Psoas muscle (tissue), 7 donors: ENCODE measurements at regions not wholly inside any gene's neighbourhood (a gene's known extent, or its start where the extent isn't known, plus 50 kb on each side); places are given as distances from the start of the nearest gene placed in this dataset.

Experiments used
- ATAC-seq, 4 donors: fragments of 200-7000 bp; cut with Tn5 transposase; one replicate each; pipeline ENCODE4 v1.9.1; 2020; ENCODE audit warnings: moderate library complexity in 3 of 4, mild to moderate bottlenecking in 2 of 4
- DNase-seq, 2 donors: peaks; one replicate each; pipeline ENCODE4 v3.0.0-alpha.2; 2020
- H3K27ac ChIP-seq: fragments of 200-600 bp; one replicate; pipeline ENCODE4 v1.8.0; 2022
- H3K27me3 ChIP-seq, 3 donors: fragments of 200-600 bp in 1 of 3; one replicate each; pipeline versions ENCODE4 v1.6.1 to v1.8.0; 2013 to 2022; ENCODE audit warnings: low read length in 2 of 3, mild to moderate bottlenecking in 2 of 3, moderate library complexity in 1 of 3; ENCODE audit not compliant: insufficient read depth in 3 of 3
- H3K36me3 ChIP-seq, 2 donors: fragments of 200-600 bp in 1 of 2; one replicate each; pipeline versions ENCODE4 v1.6.1 to v1.8.0; 2013 to 2022; ENCODE audit warnings: low read depth in 1 of 2, mild to moderate bottlenecking in 1 of 2, moderate library complexity in 1 of 2; ENCODE audit not compliant: insufficient read depth in 1 of 2
- H3K4me1 ChIP-seq: fragments of 200-600 bp; one replicate; pipeline ENCODE4 v1.8.0; 2022
- H3K4me3 ChIP-seq: fragments of 200-600 bp; one replicate; pipeline ENCODE4 v1.8.0; 2022; ENCODE audit warnings: mild to moderate bottlenecking
- H3K9me3 ChIP-seq: fragments of 200-600 bp; one replicate; pipeline ENCODE4 v1.8.0; 2022
- WGBS, 3 donors: extraction: QIAGEN DNeasy Blood & Tissue Kit; methylation state at CpG; one replicate each; pipeline versions ENCODE4 v1.1.6 to v1.1.7; 2013; 5-methylcytosine and 5-hydroxymethylcytosine counted together
- intact Hi-C, 2 donors: fragments of 100-400 bp; cut with DNase I; formaldehyde crosslinking; loops; one replicate each; pipeline versions ENCODE4 v1.11.0 to v1.14.2; 2022
- TF ChIP-seq, protein P1 (sequence below): fragments of 200-600 bp; IDR thresholded peaks from one replicate; pipeline ENCODE4 v1.8.0; 2022; ENCODE audit warnings: antibody characterized with exemption
- donor health status: healthy with polysubstance abuse.
- donor health status: DM: no; HTN: no; CAD: no; lungs with moderate emphysema.
- donor health status: Bipolar disorder and iron deficiency.
- donor health status: healthy.
- donor health status: DM: yes; HTN: yes; CAD: no.
- donor health status: DM: no; HTN: no; CAD: no.
- donor health status: DM: yes; HTN: yes; CAD: no.

DNA sequence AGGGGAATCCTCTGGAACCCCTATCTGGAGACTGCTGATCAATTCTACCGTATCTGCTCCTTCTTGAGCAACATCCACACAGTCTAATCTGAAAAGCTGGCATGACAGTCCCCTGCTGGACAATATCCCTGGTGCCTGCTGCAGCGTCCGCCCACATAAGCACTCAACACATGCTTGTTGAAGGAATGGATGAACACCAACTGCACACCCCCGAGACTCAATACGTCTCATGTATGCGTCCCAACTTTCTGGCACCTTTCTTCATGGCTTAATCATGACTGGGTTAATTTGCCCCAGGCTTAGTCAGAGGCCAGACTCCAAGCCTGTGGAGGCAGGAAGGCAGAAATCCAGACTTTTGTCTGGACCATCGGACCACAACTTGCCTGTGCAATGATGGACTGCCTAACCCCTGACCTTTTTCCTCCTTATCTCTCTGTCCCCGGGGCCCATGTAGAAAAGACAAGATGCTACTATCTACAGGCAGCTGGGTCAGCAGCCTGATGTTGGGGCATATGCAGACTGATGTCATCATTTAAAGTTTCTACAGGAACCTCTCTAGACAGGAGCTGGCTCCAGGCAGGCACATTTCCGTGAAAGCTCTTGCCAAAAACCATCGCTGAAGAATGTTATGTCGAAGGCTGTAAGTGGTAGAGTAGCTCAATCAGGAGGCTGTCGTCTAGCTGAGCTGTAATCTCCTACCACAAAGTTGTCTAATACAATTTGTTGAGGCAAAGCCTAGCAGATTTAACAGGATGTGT is 114.1 kb upstream of the TPM1 start:
- no peak overlapping the region for H3K4me3 ChIP-seq
- intact Hi-C loops, result no loop called here
- H3K27me3 ChIP-seq, result no peaks in the 10 kb centered on the region
- 38 to 54% (median 44%) methylated on average over 12 of the region's 12 CpGs for WGBS, 3 donors
- ATAC-seq (peak; percentile 32 to 78 (median 41)), DNase-seq (no peak)
- no peaks in the 10 kb centered on the region for H3K9me3 ChIP-seq
- TF ChIP-seq, protein P1, sequence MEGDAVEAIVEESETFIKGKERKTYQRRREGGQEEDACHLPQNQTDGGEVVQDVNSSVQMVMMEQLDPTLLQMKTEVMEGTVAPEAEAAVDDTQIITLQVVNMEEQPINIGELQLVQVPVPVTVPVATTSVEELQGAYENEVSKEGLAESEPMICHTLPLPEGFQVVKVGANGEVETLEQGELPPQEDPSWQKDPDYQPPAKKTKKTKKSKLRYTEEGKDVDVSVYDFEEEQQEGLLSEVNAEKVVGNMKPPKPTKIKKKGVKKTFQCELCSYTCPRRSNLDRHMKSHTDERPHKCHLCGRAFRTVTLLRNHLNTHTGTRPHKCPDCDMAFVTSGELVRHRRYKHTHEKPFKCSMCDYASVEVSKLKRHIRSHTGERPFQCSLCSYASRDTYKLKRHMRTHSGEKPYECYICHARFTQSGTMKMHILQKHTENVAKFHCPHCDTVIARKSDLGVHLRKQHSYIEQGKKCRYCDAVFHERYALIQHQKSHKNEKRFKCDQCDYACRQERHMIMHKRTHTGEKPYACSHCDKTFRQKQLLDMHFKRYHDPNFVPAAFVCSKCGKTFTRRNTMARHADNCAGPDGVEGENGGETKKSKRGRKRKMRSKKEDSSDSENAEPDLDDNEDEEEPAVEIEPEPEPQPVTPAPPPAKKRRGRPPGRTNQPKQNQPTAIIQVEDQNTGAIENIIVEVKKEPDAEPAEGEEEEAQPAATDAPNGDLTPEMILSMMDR, result no peak
- peak overlapping the region; percentile 42 for H3K27ac ChIP-seq
- H3K4me1 ChIP-seq, result peaks cover 13% of the 10 kb centered on the region
- H3K36me3 ChIP-seq, result no peaks in the 10 kb centered on the region

DNA sequence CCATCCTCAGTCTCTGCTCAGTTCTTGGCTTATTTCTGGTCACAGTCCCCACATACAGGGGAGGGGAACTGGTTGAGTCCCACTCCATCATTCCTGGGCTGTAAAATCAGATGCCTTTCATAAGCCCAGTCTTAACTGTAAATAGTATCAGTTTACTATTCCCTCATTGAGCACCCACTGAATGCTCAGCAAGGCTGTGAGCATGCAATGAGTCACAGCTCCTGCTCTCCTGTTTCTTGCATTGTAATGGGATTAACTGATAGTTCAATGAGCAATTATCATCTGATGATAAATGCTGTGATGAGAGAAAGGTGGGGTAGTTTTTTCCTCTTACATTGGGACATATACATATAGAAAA is 113.6 kb upstream of the TPM1 start:
- H3K36me3 ChIP-seq, result no peaks in the 10 kb centered on the region
- H3K27ac ChIP-seq, result peak overlapping the region; percentile 42
- TF ChIP-seq, protein P1, result no peak
- H3K4me1 ChIP-seq, result peaks cover 13% of the 10 kb centered on the region
- H3K9me3 ChIP-seq, result no peaks in the 10 kb centered on the region
- no peaks in the 10 kb centered on the region for H3K27me3 ChIP-seq
- DNase-seq (no peak), ATAC-seq (peak; percentile 53 to 84 (median 64))
- intact Hi-C loops, result no loop called here
- no peak overlapping the region for H3K4me3 ChIP-seq

DNA sequence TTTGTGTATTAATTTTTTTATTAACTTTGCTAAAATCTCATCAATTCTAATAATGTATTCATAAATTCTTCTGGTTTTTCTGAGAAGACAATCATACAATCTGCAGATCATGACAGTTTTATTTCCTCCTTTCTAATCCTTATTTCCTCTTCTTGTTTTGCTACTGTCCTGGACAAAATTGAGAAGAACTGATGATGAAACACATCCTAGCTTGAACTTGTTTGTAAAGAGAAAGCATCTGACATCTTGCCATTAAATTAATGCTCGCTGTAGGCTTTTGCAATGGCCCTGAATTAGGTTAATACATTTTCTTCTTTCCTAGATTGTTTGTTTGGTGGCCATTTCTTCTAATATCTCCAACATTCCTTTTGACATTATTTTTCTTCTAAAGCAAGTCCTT is 110.9 kb upstream of the TPM1 start:
- Histone ChIP-seq H3K27me3 (no peaks in the 10 kb centered on the region), H3K9me3 (no peaks in the 10 kb centered on the region), H3K27ac (no peak overlapping the region), H3K36me3 (no peaks in the 10 kb centered on the region), H3K4me3 (no peak overlapping the region), H3K4me1 (peaks cover 13% of the 10 kb centered on the region)
- WGBS, 3 donors, result 88 to 94% (median 91%) methylated on average over 1 of the region's 1 CpG
- ATAC-seq (no peak), DNase-seq (no peak)
- TF ChIP-seq, protein P1, result no peak
- intact Hi-C loops, result no loop called here

DNA sequence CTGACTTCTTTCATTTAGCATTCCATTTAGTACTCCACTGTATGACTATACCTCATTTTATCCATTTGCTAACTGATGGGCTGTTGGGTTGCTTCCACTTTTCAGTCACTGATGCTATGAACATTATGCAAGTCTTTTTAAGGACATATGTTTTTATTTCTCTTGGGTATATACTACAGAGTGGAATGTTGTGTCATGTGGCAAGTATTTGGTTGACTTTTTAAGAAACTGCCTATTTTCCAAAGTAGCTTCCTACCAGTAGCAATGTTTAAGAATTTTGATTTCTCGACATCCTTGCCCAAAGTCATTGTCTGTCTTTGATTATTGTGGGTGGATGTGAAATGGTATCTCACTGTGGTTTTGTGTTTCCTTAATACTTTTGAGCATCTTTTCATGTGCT is 110.1 kb upstream of the TPM1 start:
- Histone ChIP-seq H3K9me3 (no peaks in the 10 kb centered on the region), H3K4me3 (no peak overlapping the region), H3K27me3 (no peaks in the 10 kb centered on the region), H3K27ac (no peak overlapping the region), H3K4me1 (peaks cover 13% of the 10 kb centered on the region), H3K36me3 (no peaks in the 10 kb centered on the region)
- intact Hi-C loops, result no loop called here
- 3 to 53% (median 50%) methylated on average over 1 of the region's 1 CpG for WGBS, 3 donors
- ATAC-seq, result no peak
- no peak for DNase-seq
- TF ChIP-seq, protein P1, result no peak

DNA sequence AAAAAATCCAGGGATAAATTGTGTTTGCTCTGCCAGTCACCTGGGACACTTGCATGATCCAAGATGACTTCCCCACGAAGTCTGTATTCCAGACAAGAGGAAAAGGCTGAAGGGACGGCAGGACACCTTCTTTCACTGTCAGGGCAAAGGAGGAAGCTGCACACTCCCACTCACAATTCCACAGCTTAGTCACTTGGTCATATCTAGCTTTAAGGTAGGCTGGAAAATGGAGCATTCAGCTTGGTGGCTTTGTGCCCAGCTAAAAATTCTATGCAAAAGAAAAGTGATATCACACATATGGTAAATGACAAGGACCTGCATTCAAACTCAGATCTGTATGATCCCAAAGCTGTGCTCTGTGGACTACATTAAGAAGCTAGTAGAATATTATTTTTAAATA is 109.2 kb upstream of the TPM1 start:
- intact Hi-C loops, result no loop called here
- Histone ChIP-seq H3K36me3 (no peaks in the 10 kb centered on the region), H3K27ac (no peak overlapping the region), H3K9me3 (no peaks in the 10 kb centered on the region), H3K4me3 (no peak overlapping the region), H3K4me1 (peaks cover 12% of the 10 kb centered on the region), H3K27me3 (no peaks in the 10 kb centered on the region)
- 59 to 66% (median 64%) methylated on average over 2 of the region's 2 CpGs for WGBS, 3 donors
- DNase-seq (no peak), ATAC-seq (no peak)
- TF ChIP-seq, protein P1, result no peak
